ENCODE measurements at regions not wholly inside any gene's neighbourhood (a gene's known extent, or its start where the extent isn't known, plus 50 kb on each side); places are given as distances from the start of the nearest gene placed in this dataset.

DNA sequence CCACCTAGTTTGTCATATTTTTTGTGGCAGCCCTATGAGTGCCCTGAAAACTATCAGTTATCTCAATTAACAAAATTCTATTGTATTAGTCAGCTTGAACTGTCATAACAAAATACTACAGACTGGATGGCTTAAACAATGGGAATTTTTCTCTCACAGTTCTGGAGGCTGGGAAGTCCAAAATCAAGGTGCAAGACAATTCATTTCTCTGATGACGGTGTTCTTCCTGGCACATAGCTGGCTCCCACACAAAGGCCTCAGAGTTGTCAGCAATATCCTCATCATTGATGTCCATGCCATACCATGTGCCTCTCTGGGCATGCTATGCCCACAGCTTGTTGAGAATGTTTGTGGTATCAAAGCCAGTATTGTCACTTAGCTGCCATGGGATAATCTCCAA, 691.9 kb downstream of the NR2F1-AS1 start:
- in situ Hi-C loops (cut with MboI; ENCODE audit: low pct_unique_long_range_greater_than_20kb, low sequenced_read_pairs): no loop called here
- no peak for DNase-seq

- no peak for DNase-seq
- in situ Hi-C loops (cut with MboI; ENCODE audit: low pct_unique_long_range_greater_than_20kb, low sequenced_read_pairs): no loop called here
Observed at GRCh38 chr5:92887254-92887653, 693.8 kb downstream of the NR2F1-AS1 start.

GRCh38 chr5:92886751-92887150, 694.3 kb downstream of the NR2F1-AS1 start:
- no peak for DNase-seq
- in situ Hi-C loops (cut with MboI; ENCODE audit: low pct_unique_long_range_greater_than_20kb, low sequenced_read_pairs): no loop called here

- DNase-seq: no peak
- in situ Hi-C loops (cut with MboI; ENCODE audit: low pct_unique_long_range_greater_than_20kb, low sequenced_read_pairs): no loop called here
Observed at GRCh38 chr5:92885950-92886349, 695.1 kb downstream of the NR2F1-AS1 start.

- DNase-seq: no peak
- in situ Hi-C loops (cut with MboI; ENCODE audit: low pct_unique_long_range_greater_than_20kb, low sequenced_read_pairs): no loop called here
Observed at GRCh38 chr5:92884469-92884868, 696.5 kb downstream of the NR2F1-AS1 start.

GRCh38 chr5:92879806-92880543, 701.0 kb downstream of the NR2F1-AS1 start:
- in situ Hi-C loops (cut with MboI; ENCODE audit: low pct_unique_long_range_greater_than_20kb, low sequenced_read_pairs): no loop called here
- no peak for DNase-seq

DNA sequence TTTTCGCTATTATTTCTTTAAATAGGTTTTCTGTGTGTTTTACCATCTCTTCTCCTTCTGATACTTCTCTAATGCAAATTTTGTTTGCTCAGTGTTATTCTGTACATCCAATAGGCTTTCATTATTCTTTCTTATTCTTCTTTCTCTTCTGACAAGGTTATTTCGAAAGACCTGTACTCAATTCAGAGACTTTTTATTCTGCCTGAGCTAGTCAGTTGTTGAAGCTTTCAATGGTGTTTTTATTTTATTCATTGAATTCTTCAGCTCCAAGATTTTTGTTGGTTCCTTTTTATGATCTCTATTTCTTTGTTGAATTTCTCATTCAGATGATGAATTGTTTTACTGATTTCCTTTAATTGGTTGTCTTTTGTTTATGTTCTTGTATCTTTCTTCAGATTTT, 706.2 kb downstream of the NR2F1-AS1 start:
- no peak for DNase-seq
- in situ Hi-C loops (cut with MboI; ENCODE audit: low pct_unique_long_range_greater_than_20kb, low sequenced_read_pairs): no loop called here

DNA sequence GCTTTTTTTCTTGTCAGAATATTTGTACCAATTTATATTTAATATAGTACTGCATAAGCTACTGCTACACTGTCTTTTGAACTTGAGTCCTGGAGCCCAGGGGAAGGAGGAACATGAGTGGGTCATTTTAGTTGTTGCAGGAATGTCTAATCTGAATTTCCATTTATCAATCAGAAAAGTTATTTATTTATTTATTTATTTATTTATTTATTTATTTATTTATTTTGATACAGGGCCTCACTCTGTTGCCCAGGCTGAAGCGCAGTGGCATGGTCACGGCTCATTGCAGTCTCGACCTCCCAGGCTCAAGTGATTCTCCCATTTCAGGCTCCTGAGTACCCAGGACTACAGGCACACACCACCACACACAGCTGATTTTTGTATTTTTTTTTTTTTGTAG, 712.6 kb downstream of the NR2F1-AS1 start:
- DNase-seq: no peak
- in situ Hi-C loops (cut with MboI; ENCODE audit: low pct_unique_long_range_greater_than_20kb, low sequenced_read_pairs): no loop called here

DNA sequence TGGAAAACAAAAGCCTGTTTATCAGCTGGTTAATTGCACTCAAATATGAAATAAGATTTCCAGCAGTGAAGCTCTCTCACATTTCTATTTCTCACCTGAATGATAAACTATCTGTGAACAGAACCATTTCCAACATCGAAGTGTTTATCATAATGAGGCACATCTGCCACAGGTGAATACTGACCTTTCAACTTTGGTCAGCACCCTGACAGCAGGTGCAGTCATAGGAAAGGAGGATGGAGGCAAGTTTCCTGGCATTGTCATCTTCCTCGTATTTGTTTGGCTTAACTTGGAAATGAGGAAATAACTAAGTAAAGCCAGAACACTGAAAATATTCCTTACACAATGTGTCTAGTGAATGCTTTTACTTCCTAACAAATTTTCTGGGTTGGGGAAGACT, 716.4 kb downstream of the NR2F1-AS1 start:
- in situ Hi-C loops (cut with MboI; ENCODE audit: low pct_unique_long_range_greater_than_20kb, low sequenced_read_pairs): no loop called here

GRCh38 chr5:92863666-92864065, 717.4 kb downstream of the NR2F1-AS1 start:
- in situ Hi-C loops (cut with MboI; ENCODE audit: low pct_unique_long_range_greater_than_20kb, low sequenced_read_pairs): no loop called here
- DNase-seq: no peak

More for the DNA sequence above, 716.4 kb downstream of the NR2F1-AS1 start:
- no peak for DNase-seq

- in situ Hi-C loops (cut with MboI; ENCODE audit: low pct_unique_long_range_greater_than_20kb, low sequenced_read_pairs): no loop called here
- DNase-seq: no peak
Observed at GRCh38 chr5:92861531-92862285, 719.3 kb downstream of the NR2F1-AS1 start.

DNA sequence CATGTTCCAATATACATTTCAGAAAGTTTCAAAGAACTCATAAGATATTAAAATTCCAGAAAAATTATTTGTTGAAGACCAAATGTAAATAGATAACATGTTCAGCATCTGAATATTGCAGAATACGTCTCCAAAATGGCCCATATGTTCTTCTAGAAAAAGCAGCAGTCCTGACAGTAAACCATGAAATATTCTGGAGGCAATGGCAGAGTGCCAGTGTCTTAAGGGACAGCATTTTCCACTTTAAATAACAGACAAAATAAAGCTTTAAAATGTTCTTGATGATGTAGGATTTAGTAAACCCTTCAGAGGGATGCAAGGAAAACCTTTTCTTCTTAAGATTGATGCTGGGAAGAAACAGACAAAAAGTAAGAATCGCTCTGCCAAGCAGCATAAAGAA, 721.0 kb downstream of the NR2F1-AS1 start:
- DNase-seq: no peak
- in situ Hi-C loops (cut with MboI; ENCODE audit: low pct_unique_long_range_greater_than_20kb, low sequenced_read_pairs): no loop called here

- in situ Hi-C loops (cut with MboI; ENCODE audit: low pct_unique_long_range_greater_than_20kb, low sequenced_read_pairs): no loop called here
- DNase-seq: no peak
Observed at GRCh38 chr5:92852219-92852618, 728.8 kb downstream of the NR2F1-AS1 start.

GRCh38 chr5:92850886-92851285, 730.1 kb downstream of the NR2F1-AS1 start:
- no peak for DNase-seq
- in situ Hi-C loops (cut with MboI; ENCODE audit: low pct_unique_long_range_greater_than_20kb, low sequenced_read_pairs): no loop called here

DNA sequence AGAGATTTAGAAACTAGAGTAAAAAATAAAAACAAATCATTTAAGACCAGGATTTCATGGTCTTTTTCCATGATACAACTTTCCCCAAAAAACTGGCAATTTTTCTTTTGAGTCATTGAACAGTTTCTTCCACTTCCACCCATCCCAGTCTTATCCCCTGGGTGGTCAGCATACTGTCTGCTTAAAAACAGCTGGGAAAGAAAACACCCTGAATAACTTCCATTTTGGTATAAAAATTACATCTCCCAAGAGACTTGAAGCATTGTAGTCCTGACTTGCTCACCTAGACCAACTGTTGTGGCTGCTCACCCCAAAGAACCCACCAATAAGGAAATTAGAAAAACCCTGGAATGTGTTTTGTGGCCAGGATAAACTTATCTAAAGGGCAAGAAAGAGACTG, 731.3 kb downstream of the NR2F1-AS1 start:
- no peak for DNase-seq
- in situ Hi-C loops (cut with MboI; ENCODE audit: low pct_unique_long_range_greater_than_20kb, low sequenced_read_pairs): no loop called here

GRCh38 chr5:92841604-92842155, 739.3 kb downstream of the NR2F1-AS1 start:
- no peak for DNase-seq
- in situ Hi-C loops (cut with MboI; ENCODE audit: low pct_unique_long_range_greater_than_20kb, low sequenced_read_pairs): no loop called here

- in situ Hi-C loops (cut with MboI; ENCODE audit: low pct_unique_long_range_greater_than_20kb, low sequenced_read_pairs): no loop called here
- DNase-seq: no peak
Observed at GRCh38 chr5:92838253-92838652, 742.8 kb downstream of the NR2F1-AS1 start.

DNA sequence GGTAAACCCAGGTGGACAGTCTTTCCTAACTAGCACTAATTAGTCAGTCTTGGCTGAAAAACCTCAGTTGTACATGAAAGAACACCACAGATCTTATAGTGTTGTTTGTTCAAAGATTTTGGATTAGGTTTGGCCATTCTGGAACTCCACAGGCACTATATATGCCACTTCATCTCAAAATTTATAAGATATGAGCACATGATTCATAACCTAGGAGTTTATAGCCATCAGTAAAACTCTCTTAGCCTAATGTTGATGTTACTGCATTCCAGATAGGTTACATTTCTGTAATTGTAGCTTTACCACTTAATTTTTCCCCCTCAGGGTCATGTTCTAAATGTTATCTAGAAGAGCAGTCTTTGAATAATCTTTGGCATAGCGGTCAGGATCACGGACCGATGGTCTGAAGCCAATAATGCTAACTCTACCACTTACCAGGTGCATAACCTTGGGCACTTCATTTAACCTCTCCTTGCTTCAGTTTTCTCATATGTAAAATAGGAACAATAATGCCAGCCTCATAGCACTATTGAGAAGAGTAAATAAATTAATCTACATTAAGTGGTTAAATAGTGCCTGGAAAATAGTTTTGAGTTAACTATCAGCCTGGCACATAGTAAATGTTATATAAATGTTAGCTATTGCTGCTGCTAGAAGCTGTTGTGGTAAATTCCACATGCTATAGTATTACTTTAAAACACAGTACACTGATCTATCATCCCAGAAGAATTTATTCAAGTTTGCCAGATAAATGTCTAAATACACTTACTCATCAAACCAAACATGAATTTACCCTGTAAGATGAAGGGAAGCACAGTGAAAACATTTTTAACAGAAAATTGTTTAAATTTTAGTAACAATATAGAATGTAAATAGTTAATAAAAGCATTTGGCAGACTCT, 743.9 kb downstream of the NR2F1-AS1 start:
- in situ Hi-C loops (cut with MboI; ENCODE audit: low pct_unique_long_range_greater_than_20kb, low sequenced_read_pairs): no loop called here
- no peak for DNase-seq

DNA sequence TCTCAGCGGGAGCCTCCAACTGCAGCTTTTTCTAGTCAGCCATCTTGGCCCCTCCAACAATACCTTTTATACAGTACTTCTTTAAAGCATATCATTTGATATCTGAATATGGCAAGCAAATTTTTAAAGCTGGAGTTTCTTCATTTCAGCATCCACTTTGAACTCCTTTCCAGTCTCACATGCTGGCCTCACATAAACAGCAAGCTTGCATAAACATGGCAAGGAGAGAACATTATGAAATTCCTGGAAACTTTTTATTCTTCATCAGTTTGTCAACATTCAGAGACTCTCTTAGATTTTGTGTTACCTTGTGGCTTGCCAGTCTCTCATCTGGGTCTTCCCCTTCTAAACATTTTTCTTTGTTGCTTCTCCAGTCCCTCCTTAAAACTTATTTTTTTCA, 745.3 kb downstream of the NR2F1-AS1 start:
- in situ Hi-C loops (cut with MboI; ENCODE audit: low pct_unique_long_range_greater_than_20kb, low sequenced_read_pairs): no loop called here
- no peak for DNase-seq

Measured in KBM-7 (cell line).